ENCODE measurements at regions not wholly inside any gene's neighbourhood (a gene's known extent, or its start where the extent isn't known, plus 50 kb on each side); places are given as distances from the start of the nearest gene placed in this dataset.
A peak's percentile ranks its signal among the peaks of the same experiment; 100 is the strongest.
"Not testable (repeated sequence)": the region's sequence is repeated elsewhere in the genome, so short reads cannot be mapped to it uniquely, and the experiment has no call there.

- no peak for DNase-seq
Measured at GRCh38 chr4:184950117-184950830, 68.0 kb upstream of the HELT start.

GRCh38 chr4:184950926-184951325 lies 67.4 kb upstream of the HELT start:
- DNase-seq, result no peak

GRCh38 chr4:184951668-184952160 lies 66.6 kb upstream of the HELT start:
- DNase-seq, result no peak

- DNase-seq, result no peak
Measured at GRCh38 chr4:184952522-184952921, 65.8 kb upstream of the HELT start.

- no peak for DNase-seq
Measured at GRCh38 chr4:184953421-184953945, 64.8 kb upstream of the HELT start.

- no peak for DNase-seq
Measured at GRCh38 chr4:184953971-184954370, 64.3 kb upstream of the HELT start.

- no peak for DNase-seq
Measured at GRCh38 chr4:184954482-184954881, 63.8 kb upstream of the HELT start.

GRCh38 chr4:184955116-184955515 lies 63.2 kb upstream of the HELT start:
- no peak for DNase-seq

- DNase-seq, result no peak
Measured at GRCh38 chr4:184955636-184956035, 62.7 kb upstream of the HELT start.

GRCh38 chr4:184957446-184958115 lies 60.7 kb upstream of the HELT start:
- no peak for DNase-seq

- DNase-seq, result no peak
Measured at GRCh38 chr4:184958127-184958922, 60.0 kb upstream of the HELT start.

GRCh38 chr4:184958923-184959210 lies 59.4 kb upstream of the HELT start:
- no peak for DNase-seq

- no peak for DNase-seq
Measured at GRCh38 chr4:184959309-184959708, 59.0 kb upstream of the HELT start.

- DNase-seq, result no peak
Measured at GRCh38 chr4:184959786-184960185, 58.5 kb upstream of the HELT start.

- no peak for DNase-seq
Measured at GRCh38 chr4:184960505-184960971, 57.8 kb upstream of the HELT start.

GRCh38 chr4:184961660-184962059 lies 56.6 kb upstream of the HELT start:
- DNase-seq, result no peak

GRCh38 chr4:184962125-184962638 lies 56.1 kb upstream of the HELT start:
- no peak for DNase-seq

- not testable (repeated sequence) for DNase-seq
Measured at GRCh38 chr4:184965230-184966050, 52.9 kb upstream of the HELT start.

- DNase-seq, result peak; percentile 46
Measured at GRCh38 chr4:184966051-184966691, 52.1 kb upstream of the HELT start.

GRCh38 chr4:184967699-184968098 lies 50.6 kb upstream of the HELT start:
- not testable (repeated sequence) for DNase-seq

- no peak for DNase-seq
Measured at GRCh38 chr4:184968366-184968765, 49.9 kb upstream of the HELT start.

Measured in activated CD4-positive, CD25-positive, alpha-beta regulatory T cell treated with anti-CD3 and anti-CD28 coated beads, Interleukin-2, amount 50 U/mL, for 72 hours (primary cell).